ENCODE measurements at regions not wholly inside any gene's neighbourhood (a gene's known extent, or its start where the extent isn't known, plus 50 kb on each side); places are given as distances from the start of the nearest gene placed in this dataset.
"Not testable (repeated sequence)": the region's sequence is repeated elsewhere in the genome, so short reads cannot be mapped to it uniquely, and the experiment has no call there.

GRCh38 chr7:132029369-132030085 is 473.1 kb upstream of the PODXL start:
- no peak for DNase-seq

- no peak for DNase-seq
Measured at GRCh38 chr7:132028144-132028920, 471.9 kb upstream of the PODXL start.

- DNase-seq: no peak
Measured at GRCh38 chr7:132024290-132024689, 467.9 kb upstream of the PODXL start.

- DNase-seq: no peak
Measured at GRCh38 chr7:132023466-132023865, 467.0 kb upstream of the PODXL start.

GRCh38 chr7:132022188-132022587 is 465.8 kb upstream of the PODXL start:
- DNase-seq: no peak

GRCh38 chr7:132019703-132020102 is 463.3 kb upstream of the PODXL start:
- DNase-seq: no peak

GRCh38 chr7:132009778-132010177 is 453.4 kb upstream of the PODXL start:
- no peak for DNase-seq

- DNase-seq: no peak
Measured at GRCh38 chr7:132004529-132004928, 448.1 kb upstream of the PODXL start.

- DNase-seq: no peak
Measured at GRCh38 chr7:132002343-132002968, 446.0 kb upstream of the PODXL start.

GRCh38 chr7:132001146-132001545 is 444.7 kb upstream of the PODXL start:
- no peak for DNase-seq

- no peak for DNase-seq
Measured at GRCh38 chr7:131999193-131999592, 442.8 kb upstream of the PODXL start.

- no peak for DNase-seq
Measured at GRCh38 chr7:131995324-131995723, 438.9 kb upstream of the PODXL start.

GRCh38 chr7:131981069-131981468 is 424.6 kb upstream of the PODXL start:
- not testable (repeated sequence) for DNase-seq

GRCh38 chr7:131978118-131978517 is 421.7 kb upstream of the PODXL start:
- not testable (repeated sequence) for DNase-seq

GRCh38 chr7:131976411-131976810 is 420.0 kb upstream of the PODXL start:
- no peak for DNase-seq

- DNase-seq: no peak
Measured at GRCh38 chr7:131974671-131975070, 418.2 kb upstream of the PODXL start.

GRCh38 chr7:131972251-131972650 is 415.8 kb upstream of the PODXL start:
- DNase-seq: no peak

GRCh38 chr7:131970602-131971001 is 414.2 kb upstream of the PODXL start:
- DNase-seq: no peak

GRCh38 chr7:131969560-131969959 is 413.1 kb upstream of the PODXL start:
- no peak for DNase-seq

GRCh38 chr7:131967216-131967730 is 410.8 kb upstream of the PODXL start:
- DNase-seq: no peak

GRCh38 chr7:131964203-131964602 is 407.8 kb upstream of the PODXL start:
- no peak for DNase-seq

GRCh38 chr7:131961054-131961680 is 404.7 kb upstream of the PODXL start:
- no peak for DNase-seq
